Kasumi-1 (cell line): ENCODE measurements at regions not wholly inside any gene's neighbourhood (a gene's known extent, or its start where the extent isn't known, plus 50 kb on each side); places are given as distances from the start of the nearest gene placed in this dataset.
"Not testable (repeated sequence)": the region's sequence is repeated elsewhere in the genome, so short reads cannot be mapped to it uniquely, and the experiment has no call there.

Source experiments
- DNase-seq, 2 experiments: peaks; one replicate each; lab custom pipeline; 2025; lab: John Stamatoyannopoulos, UW

- DNase-seq, result no peak
Measured at GRCh38 chr11:88061111-88061510, 114.1 kb downstream of the RAB38 start.

- no peak for DNase-seq
Measured at GRCh38 chr11:88059326-88059725, 115.9 kb downstream of the RAB38 start.

- DNase-seq, result no peak
Measured at GRCh38 chr11:88051396-88051795, 123.8 kb downstream of the RAB38 start.

DNA sequence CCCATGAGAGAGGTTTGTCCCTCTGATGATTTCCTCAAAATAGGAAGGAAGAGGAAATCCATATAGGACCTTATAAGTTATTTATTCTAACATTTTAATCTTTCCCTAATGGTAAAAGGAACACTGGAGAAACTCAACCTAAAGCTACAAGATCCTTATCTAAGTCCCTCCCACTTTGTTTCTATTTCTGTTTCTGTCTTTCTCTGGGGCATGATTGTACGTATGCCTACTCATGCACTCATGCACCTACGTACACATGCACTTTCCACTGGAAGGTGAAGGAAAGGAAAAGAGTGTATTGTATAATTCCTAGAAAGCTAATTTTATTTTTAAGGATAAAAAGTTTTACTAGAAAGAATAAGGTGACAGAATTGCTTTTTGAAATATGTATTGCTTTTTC, 125.0 kb downstream of the RAB38 start:
- no peak for DNase-seq

- not testable (repeated sequence) for DNase-seq
Measured at GRCh38 chr11:88045288-88045687, 130.0 kb downstream of the RAB38 start.

- not testable (repeated sequence) for DNase-seq
Measured at GRCh38 chr11:88044658-88045057, 130.6 kb downstream of the RAB38 start.

DNA sequence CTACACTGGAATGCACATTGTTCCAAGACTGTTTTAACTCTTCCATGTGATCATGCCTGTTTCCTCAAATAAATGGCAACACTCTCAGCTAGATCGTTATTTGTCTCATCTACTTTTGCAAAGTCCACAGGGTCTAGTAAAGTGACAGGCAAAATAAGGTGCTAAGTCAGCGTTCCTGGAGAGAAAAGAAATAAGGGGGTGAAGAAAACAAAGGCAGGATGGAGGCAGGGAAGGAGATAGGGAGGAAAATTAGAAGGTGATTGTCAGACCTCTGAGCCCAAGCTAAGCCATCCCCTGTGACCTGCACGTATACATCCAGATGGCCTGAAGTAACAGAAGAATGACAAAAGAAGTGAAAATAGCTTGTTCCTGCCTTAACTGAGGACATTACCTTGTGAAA, 132.1 kb downstream of the RAB38 start:
- DNase-seq, result no peak

DNA sequence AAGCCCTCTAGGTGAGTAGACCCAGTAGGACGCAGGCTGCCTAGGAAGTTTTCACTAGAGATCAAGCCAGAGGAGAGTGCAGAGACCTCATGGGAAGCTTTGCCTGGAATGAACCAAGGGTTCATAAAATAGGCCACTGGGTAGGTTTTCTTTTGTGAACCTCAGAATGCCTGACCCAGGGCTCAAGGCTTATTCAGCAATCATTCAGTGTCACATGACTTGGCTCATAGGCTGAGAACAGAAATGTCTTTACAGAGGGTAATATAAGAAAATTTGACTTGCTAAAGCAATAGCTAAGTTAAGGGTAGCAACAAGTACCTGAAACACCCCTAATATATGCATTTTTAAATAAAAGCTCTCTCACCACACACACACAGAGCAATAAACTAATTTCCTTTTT, 132.6 kb downstream of the RAB38 start:
- no peak for DNase-seq

DNA sequence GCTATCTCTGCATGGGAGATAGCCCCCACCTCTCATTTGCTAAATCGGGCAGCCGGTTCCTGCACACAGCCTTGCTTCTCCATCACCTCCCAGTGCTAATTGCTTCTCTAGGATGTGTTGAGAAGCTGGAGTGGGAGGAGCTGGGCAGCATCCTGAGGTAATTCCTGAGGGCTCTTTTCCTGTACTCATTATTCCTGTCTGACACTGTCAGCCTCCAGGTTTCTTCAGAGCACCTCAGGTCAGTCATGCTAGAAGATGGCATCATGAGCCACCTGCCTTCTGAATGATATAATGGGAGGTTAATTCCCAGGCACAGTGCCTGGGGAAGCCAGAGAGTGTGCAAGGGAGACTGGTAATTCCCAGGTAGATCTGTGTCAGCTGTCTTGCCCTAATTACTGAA, 133.0 kb downstream of the RAB38 start:
- DNase-seq, result no peak

- no peak for DNase-seq
Measured at GRCh38 chr11:88041679-88042078, 133.6 kb downstream of the RAB38 start.

- no peak for DNase-seq
Measured at GRCh38 chr11:88040148-88040496, 135.1 kb downstream of the RAB38 start.

- no peak for DNase-seq
Measured at GRCh38 chr11:88039476-88040147, 135.6 kb downstream of the RAB38 start.

DNA sequence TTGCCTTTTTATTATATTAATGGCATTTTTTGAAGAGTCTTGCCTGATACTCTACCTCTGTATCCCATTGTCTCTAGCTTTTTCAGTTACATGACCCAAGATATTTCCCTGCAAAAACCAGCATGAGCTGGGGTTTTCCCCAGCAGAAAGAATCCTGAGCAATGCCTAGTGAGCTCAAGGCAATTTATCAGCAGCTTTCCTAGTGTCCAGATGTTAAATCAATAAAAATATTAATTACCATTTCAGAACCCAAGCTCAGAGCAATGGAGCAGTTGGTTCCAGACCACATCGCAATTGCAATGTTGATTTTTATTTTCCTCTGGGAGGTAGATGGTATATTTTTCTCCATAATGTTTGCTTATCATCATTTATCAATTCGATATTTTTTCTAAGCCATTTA, 137.2 kb downstream of the RAB38 start:
- DNase-seq, result no peak

- DNase-seq, result no peak
Measured at GRCh38 chr11:88036701-88037100, 138.5 kb downstream of the RAB38 start.

- no peak for DNase-seq
Measured at GRCh38 chr11:88035271-88035670, 140.0 kb downstream of the RAB38 start.

GRCh38 chr11:88017666-88018065, 157.6 kb downstream of the RAB38 start:
- no peak for DNase-seq

- peak; percentile 53 to 77 for DNase-seq
Measured at GRCh38 chr11:88016392-88017170, 158.7 kb downstream of the RAB38 start.

DNA sequence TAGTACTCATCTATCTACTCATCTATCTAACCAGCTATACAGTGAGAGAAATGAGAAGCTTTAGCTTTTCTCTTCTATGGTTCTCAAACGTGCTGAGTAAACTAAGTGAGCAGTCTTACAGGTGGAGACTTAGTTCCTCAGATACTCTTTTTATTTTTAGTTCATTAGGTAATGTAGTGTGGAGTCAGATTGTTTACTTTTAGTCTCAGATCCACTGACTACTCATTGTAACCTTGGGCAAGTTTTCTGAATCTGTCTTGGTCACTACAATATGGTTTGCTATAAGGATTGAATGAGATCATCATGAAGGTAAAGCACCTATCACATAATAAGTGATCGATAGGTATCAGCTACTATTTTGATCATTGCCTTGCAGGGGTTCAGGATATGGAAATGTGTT, 160.1 kb downstream of the RAB38 start:
- no peak for DNase-seq

GRCh38 chr11:88013508-88014065, 161.7 kb downstream of the RAB38 start:
- no peak for DNase-seq

- no peak for DNase-seq
Measured at GRCh38 chr11:88012456-88012855, 162.8 kb downstream of the RAB38 start.

GRCh38 chr11:87976009-87976408, 199.2 kb downstream of the RAB38 start:
- no peak for DNase-seq

- no peak for DNase-seq
Measured at GRCh38 chr11:87974797-87975196, 200.4 kb downstream of the RAB38 start.

GRCh38 chr11:87972133-87972532, 203.1 kb downstream of the RAB38 start:
- DNase-seq, result no peak
